ENCODE measurements at regions not wholly inside any gene's neighbourhood (a gene's known extent, or its start where the extent isn't known, plus 50 kb on each side); places are given as distances from the start of the nearest gene placed in this dataset.

- TF ChIP-seq, protein P1, sequence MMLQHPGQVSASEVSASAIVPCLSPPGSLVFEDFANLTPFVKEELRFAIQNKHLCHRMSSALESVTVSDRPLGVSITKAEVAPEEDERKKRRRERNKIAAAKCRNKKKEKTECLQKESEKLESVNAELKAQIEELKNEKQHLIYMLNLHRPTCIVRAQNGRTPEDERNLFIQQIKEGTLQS (IDR thresholded peaks at IDR 0.05; ENCODE audit: borderline replicate concordance, extremely low read depth, low read depth, low read length): no peak
- TF ChIP-seq MXI1 (IDR thresholded peaks at IDR 0.05; ENCODE audit: low read depth, low read length): no peak
- TF ChIP-seq POLR2A (IDR thresholded peaks at IDR 0.05; ENCODE audit: low read depth, low read length): no peak
- TF ChIP-seq HDAC6 (IDR thresholded peaks at IDR 0.05; ENCODE audit: unreplicated experiment): no peak
These were observed 80.0 kb upstream of the MSX1 start for GRCh38 chr4:4779486-4779885.

Data from GM12878 (cell line).